ENCODE measurements at regions not wholly inside any gene's neighbourhood (a gene's known extent, or its start where the extent isn't known, plus 50 kb on each side); places are given as distances from the start of the nearest gene placed in this dataset.
"Not testable (repeated sequence)": the region's sequence is repeated elsewhere in the genome, so short reads cannot be mapped to it uniquely, and the experiment has no call there.

DNA sequence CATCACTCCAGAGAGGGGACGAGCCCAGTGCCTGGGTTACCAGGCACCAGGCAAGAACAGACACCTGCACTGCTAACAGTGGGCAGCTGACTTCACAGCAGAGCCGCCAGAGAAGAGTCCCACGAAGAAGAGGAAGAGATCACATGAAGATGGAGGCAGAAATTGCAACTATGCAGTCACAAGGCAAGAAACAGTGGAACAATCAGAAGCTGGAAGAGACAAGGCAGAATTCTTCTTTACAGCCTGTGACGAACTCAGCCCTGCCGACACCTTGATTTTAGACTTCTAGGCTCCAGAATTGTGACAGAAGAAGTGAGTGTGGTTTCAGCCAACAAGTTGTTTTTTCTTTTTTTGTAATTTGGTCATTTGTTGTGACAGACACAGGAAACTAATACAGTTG lies 59.2 kb downstream of the IL12A start:
- H3K36me3 ChIP-seq (ENCODE audit: control insufficient read depth in 3 of 3, insufficient read depth in 2 of 3, low read depth in 1 of 3, low read length in 3 of 3): no peaks in the 10 kb centered on the region
- no peak overlapping the region for H3K27ac ChIP-seq (ENCODE audit: low read depth in 1 of 3, low read length in 2 of 3)
- no peak overlapping the region for H3K4me3 ChIP-seq (ENCODE audit: low read depth in 1 of 3, low read length in 3 of 3)
- no peaks in the 10 kb centered on the region for H3K27me3 ChIP-seq (ENCODE audit: control insufficient read depth in 3 of 3, insufficient read depth in 3 of 3, low read length in 3 of 3)
- no peak for DNase-seq
- H3K4me1 ChIP-seq (ENCODE audit: control insufficient read depth in 3 of 3, insufficient read depth in 2 of 3, low read depth in 1 of 3, low read length in 2 of 3): no peaks in the 10 kb centered on the region
- no peak for FAIRE-seq
- peaks cover 0 to 2% of the 10 kb centered on the region in 2 donors for H3K9me3 ChIP-seq (ENCODE audit: control insufficient read depth in 2 of 2, insufficient read depth in 1 of 2, low read depth in 1 of 2, low read length in 1 of 2)
- WGBS, 3 donors: 74 to 78% (median 75%) methylated on average over 5 of the region's 5 CpGs

DNA sequence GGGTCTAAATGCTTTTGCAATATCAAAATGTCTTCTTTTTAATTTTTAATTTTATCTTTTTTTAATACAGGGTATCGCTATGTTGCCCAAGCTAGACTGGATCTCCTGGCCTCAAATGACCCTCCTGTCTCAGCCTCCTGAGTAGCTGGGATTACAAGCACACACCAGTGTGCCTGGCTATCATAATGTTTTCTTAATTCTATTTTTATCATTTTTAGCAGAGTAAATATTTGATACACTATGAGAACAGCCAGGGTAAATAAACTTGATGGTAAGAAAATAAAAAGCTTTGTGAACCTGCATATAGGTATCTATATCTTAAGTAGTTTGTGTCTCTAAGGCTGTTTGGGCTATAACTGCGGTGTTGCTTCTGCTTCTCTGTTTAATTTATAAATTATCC lies 60.4 kb downstream of the IL12A start:
- Histone ChIP-seq H3K9me3 (ENCODE audit: control insufficient read depth in 2 of 2, insufficient read depth in 1 of 2, low read depth in 1 of 2, low read length in 1 of 2) (no peaks in the 10 kb centered on the region), H3K4me3 (ENCODE audit: low read depth in 1 of 3, low read length in 3 of 3) (no peak overlapping the region), H3K27me3 (ENCODE audit: control insufficient read depth in 3 of 3, insufficient read depth in 3 of 3, low read length in 3 of 3) (no peaks in the 10 kb centered on the region), H3K4me1 (ENCODE audit: control insufficient read depth in 3 of 3, insufficient read depth in 2 of 3, low read depth in 1 of 3, low read length in 2 of 3) (no peaks in the 10 kb centered on the region), H3K36me3 (ENCODE audit: control insufficient read depth in 3 of 3, insufficient read depth in 2 of 3, low read depth in 1 of 3, low read length in 3 of 3) (no peaks in the 10 kb centered on the region), H3K27ac (ENCODE audit: low read depth in 1 of 3, low read length in 2 of 3) (no peak overlapping the region)
- DNase-seq (no peak), FAIRE-seq (no peak)
- WGBS, 3 donors: 91 to 96% (median 91%) methylated on average over 2 of the region's 2 CpGs

DNA sequence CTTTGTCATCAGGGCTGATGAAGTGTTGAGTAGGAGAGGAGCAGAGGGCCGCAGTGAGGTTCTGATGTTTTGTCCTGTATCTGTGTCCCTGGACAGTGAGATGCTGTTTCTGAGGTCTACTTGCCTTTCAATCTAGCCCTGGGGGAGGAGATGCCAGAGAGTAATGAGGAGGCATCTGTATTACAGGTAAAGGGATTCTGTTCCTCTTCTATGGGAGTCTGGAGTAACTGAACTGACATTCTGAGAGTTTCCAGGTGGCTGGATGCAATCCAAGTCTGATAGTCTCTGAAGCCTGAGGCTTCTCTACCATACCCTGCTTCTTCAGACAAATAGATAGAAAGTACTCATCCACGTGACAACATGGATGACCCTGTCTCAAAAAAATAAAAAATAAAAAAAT lies 60.9 kb downstream of the IL12A start:
- no peaks in the 10 kb centered on the region for H3K9me3 ChIP-seq (ENCODE audit: control insufficient read depth in 2 of 2, insufficient read depth in 1 of 2, low read depth in 1 of 2, low read length in 1 of 2)
- no peak for FAIRE-seq
- H3K27me3 ChIP-seq (ENCODE audit: control insufficient read depth in 3 of 3, insufficient read depth in 3 of 3, low read length in 3 of 3): no peaks in the 10 kb centered on the region
- WGBS, 3 donors: 72 to 85% (median 74%) methylated on average over 2 of the region's 2 CpGs
- H3K36me3 ChIP-seq (ENCODE audit: control insufficient read depth in 3 of 3, insufficient read depth in 2 of 3, low read depth in 1 of 3, low read length in 3 of 3): no peaks in the 10 kb centered on the region
- H3K4me3 ChIP-seq (ENCODE audit: low read depth in 1 of 3, low read length in 3 of 3): no peak overlapping the region
- DNase-seq: no peak
- H3K4me1 ChIP-seq (ENCODE audit: control insufficient read depth in 3 of 3, insufficient read depth in 2 of 3, low read depth in 1 of 3, low read length in 2 of 3): no peaks in the 10 kb centered on the region
- no peak overlapping the region for H3K27ac ChIP-seq (ENCODE audit: low read depth in 1 of 3, low read length in 2 of 3)

DNA sequence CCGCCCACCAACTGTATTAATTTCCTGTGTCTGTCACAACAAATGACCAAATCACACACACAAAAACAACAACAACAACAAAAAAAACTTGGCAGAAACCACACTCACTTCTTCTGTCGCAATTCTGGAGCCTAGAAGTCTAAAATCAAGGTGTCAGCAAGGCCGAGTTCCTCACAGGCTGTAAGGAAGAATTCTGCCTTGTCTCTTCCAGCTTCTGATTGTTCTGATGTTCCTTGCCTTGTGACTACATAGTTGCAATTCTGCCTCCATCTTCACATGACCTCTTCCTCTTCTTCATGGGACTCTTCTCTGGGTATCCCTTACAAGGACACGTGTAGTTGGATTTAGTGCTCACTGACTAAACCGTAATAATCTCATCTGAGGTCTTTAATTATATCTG lies 61.4 kb downstream of the IL12A start:
- Histone ChIP-seq H3K4me1 (ENCODE audit: control insufficient read depth in 3 of 3, insufficient read depth in 2 of 3, low read depth in 1 of 3, low read length in 2 of 3) (no peaks in the 10 kb centered on the region), H3K9me3 (ENCODE audit: control insufficient read depth in 2 of 2, insufficient read depth in 1 of 2, low read depth in 1 of 2, low read length in 1 of 2) (no peaks in the 10 kb centered on the region), H3K4me3 (ENCODE audit: low read depth in 1 of 3, low read length in 3 of 3) (no peak overlapping the region), H3K27me3 (ENCODE audit: control insufficient read depth in 3 of 3, insufficient read depth in 3 of 3, low read length in 3 of 3) (no peaks in the 10 kb centered on the region), H3K27ac (ENCODE audit: low read depth in 1 of 3, low read length in 2 of 3) (no peak overlapping the region), H3K36me3 (ENCODE audit: control insufficient read depth in 3 of 3, insufficient read depth in 2 of 3, low read depth in 1 of 3, low read length in 3 of 3) (no peaks in the 10 kb centered on the region)
- DNase-seq (no peak), FAIRE-seq (no peak)
- 76 to 85% (median 82%) methylated on average over 5 of the region's 5 CpGs for WGBS, 3 donors

DNA sequence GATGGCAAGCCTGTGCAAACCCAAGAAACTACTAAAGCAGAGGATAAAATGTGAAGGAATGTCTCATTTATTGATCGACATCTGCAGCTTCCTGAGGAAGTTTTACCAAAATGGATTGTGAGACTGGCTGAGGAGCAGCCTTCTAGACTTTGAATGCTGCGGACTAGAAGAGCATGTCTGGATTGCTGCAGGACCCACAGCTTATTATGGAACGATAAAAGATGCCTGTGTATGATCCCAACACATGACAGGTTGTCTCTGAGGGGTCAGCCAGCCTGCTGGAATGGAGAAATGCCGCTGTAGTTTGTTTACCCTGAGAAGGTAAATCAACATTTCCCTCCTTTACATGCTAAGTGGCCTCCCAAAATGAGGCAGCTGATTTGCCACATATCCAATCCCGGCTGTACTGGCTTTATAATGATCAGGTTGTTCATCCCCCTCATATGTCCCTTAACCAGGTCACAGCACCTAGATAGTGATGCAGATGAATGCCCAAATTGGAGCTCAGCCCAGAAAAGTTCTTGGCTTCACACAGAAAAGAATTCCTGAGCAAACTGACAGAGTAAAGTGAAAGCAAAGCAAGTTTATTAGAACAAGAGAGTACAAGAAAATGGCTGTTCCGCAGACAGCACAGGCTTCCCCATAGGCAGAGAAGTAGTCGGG lies 63.9 kb downstream of the IL12A start:
- H3K4me1 ChIP-seq (ENCODE audit: control insufficient read depth in 3 of 3, insufficient read depth in 2 of 3, low read depth in 1 of 3, low read length in 2 of 3): no peaks in the 10 kb centered on the region
- DNase-seq: no peak
- FAIRE-seq: no peak
- no peaks in the 10 kb centered on the region for H3K27me3 ChIP-seq (ENCODE audit: control insufficient read depth in 3 of 3, insufficient read depth in 3 of 3, low read length in 3 of 3)
- no peaks in the 10 kb centered on the region for H3K9me3 ChIP-seq (ENCODE audit: control insufficient read depth in 2 of 2, insufficient read depth in 1 of 2, low read depth in 1 of 2, low read length in 1 of 2)
- H3K27ac ChIP-seq (ENCODE audit: low read depth in 1 of 3, low read length in 2 of 3): no peak overlapping the region
- no peaks in the 10 kb centered on the region for H3K36me3 ChIP-seq (ENCODE audit: control insufficient read depth in 3 of 3, insufficient read depth in 2 of 3, low read depth in 1 of 3, low read length in 3 of 3)
- 73 to 79% (median 77%) methylated on average over 7 of the region's 7 CpGs for WGBS, 3 donors
- no peak overlapping the region for H3K4me3 ChIP-seq (ENCODE audit: low read depth in 1 of 3, low read length in 3 of 3)

DNA sequence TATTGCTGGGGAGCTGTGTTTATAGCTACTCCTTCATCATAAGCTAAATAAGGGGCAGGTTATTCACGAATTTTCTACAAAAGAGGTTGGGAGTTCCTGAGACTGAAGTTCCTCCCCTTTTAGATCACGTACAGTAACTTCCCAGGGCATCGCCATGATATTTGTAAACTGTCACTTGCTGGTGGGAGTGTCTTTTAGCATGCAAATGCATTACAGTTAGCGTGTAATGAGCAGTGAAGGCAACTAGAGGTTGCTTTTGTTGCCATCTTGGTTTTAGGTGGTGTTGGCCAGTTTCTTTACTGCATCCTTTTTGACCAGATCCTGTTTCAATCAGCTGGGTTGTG lies 64.4 kb downstream of the IL12A start:
- DNase-seq (no peak), FAIRE-seq (no peak)
- Histone ChIP-seq H3K4me1 (ENCODE audit: control insufficient read depth in 3 of 3, insufficient read depth in 2 of 3, low read depth in 1 of 3, low read length in 2 of 3) (no peaks in the 10 kb centered on the region), H3K36me3 (ENCODE audit: control insufficient read depth in 3 of 3, insufficient read depth in 2 of 3, low read depth in 1 of 3, low read length in 3 of 3) (no peaks in the 10 kb centered on the region), H3K27ac (ENCODE audit: low read depth in 1 of 3, low read length in 2 of 3) (no peak overlapping the region), H3K4me3 (ENCODE audit: low read depth in 1 of 3, low read length in 3 of 3) (no peak overlapping the region), H3K9me3 (ENCODE audit: control insufficient read depth in 2 of 2, insufficient read depth in 1 of 2, low read depth in 1 of 2, low read length in 1 of 2) (no peaks in the 10 kb centered on the region), H3K27me3 (ENCODE audit: control insufficient read depth in 3 of 3, insufficient read depth in 3 of 3, low read length in 3 of 3) (no peaks in the 10 kb centered on the region)
- WGBS, 3 donors: 67 to 78% (median 69%) methylated on average over 4 of the region's 4 CpGs

DNA sequence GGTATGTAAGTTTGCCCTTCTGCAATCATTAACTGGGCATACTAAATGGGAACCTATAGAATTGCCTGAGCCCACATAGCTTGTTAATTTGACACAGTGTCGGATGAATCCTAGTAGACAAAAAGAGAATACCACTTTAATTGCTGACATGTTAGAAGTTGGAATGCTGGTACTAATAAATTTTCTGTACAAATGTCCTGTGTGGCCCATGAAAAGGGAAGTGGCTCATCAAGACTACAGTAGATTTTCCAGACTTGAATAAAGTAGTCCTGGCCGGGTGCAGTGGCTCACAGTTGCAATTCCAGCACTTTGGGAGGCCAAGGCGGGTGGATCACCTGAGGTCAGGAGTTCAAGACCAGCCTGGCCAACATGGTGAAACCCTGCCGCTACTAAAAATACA lies 66.2 kb downstream of the IL12A start:
- not testable (repeated sequence) for H3K4me3 ChIP-seq (ENCODE audit: low read depth in 1 of 3, low read length in 3 of 3); H3K27ac ChIP-seq (ENCODE audit: low read depth in 1 of 3, low read length in 2 of 3); H3K36me3 ChIP-seq (ENCODE audit: control insufficient read depth in 3 of 3, insufficient read depth in 2 of 3, low read depth in 1 of 3, low read length in 3 of 3); FAIRE-seq; H3K9me3 ChIP-seq (ENCODE audit: control insufficient read depth in 2 of 2, insufficient read depth in 1 of 2, low read depth in 1 of 2, low read length in 1 of 2); DNase-seq; H3K4me1 ChIP-seq (ENCODE audit: control insufficient read depth in 3 of 3, insufficient read depth in 2 of 3, low read depth in 1 of 3, low read length in 2 of 3); H3K27me3 ChIP-seq (ENCODE audit: control insufficient read depth in 3 of 3, insufficient read depth in 3 of 3, low read length in 3 of 3)
- WGBS, 3 donors: 83 to 88% (median 86%) methylated on average over 4 of the region's 4 CpGs

DNA sequence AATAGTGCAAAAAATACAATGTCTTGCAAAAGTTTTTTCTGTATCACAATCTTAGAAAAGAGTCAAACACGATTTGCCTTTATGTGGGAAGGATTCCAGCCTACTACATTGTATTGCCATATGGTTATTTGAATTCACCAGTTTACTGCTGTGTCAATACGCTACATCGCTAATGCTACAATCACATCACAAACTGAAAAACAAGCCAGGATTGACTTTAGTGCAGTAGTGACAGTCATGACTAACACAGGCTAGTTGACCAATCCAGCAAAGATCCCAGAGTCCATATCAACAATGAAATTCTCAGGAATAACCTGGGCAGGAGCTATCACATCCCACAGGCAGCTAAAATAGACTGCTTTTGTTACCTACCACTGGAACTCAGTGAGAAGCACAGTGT lies 67.0 kb downstream of the IL12A start:
- peaks cover 0 to 3% (median 0%) of the 10 kb centered on the region in 3 donors for H3K27me3 ChIP-seq (ENCODE audit: control insufficient read depth in 3 of 3, insufficient read depth in 3 of 3, low read length in 3 of 3)
- H3K4me1 ChIP-seq (ENCODE audit: control insufficient read depth in 3 of 3, insufficient read depth in 2 of 3, low read depth in 1 of 3, low read length in 2 of 3): no peaks in the 10 kb centered on the region
- no peaks in the 10 kb centered on the region for H3K36me3 ChIP-seq (ENCODE audit: control insufficient read depth in 3 of 3, insufficient read depth in 2 of 3, low read depth in 1 of 3, low read length in 3 of 3)
- FAIRE-seq (no peak), DNase-seq (no peak)
- H3K9me3 ChIP-seq (ENCODE audit: control insufficient read depth in 2 of 2, insufficient read depth in 1 of 2, low read depth in 1 of 2, low read length in 1 of 2): no peaks in the 10 kb centered on the region
- H3K27ac ChIP-seq (ENCODE audit: low read depth in 1 of 3, low read length in 2 of 3): no peak overlapping the region
- no peak overlapping the region for H3K4me3 ChIP-seq (ENCODE audit: low read depth in 1 of 3, low read length in 3 of 3)
- 76 to 89% (median 88%) methylated on average over 3 of the region's 3 CpGs for whole genome bisulfite sequencing, 3 donors

DNA sequence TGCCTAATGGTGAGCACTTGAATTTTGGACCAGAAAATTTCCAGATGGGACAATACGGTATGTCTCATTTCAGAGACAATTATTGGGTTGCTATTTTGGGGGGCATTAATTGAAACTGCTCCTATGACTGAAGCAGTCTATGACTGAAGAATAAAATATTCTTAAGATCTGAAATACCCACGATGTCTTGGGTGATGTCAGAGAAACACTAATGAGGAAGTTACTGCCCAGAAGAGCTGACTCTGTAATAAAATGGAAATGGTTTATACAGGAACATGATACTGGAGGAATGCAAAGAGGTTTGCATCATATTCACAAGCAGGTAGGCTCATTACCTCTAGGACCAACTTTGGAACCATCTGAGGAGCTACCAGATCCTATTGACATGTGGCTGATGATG lies 68.7 kb downstream of the IL12A start:
- no peak for DNase-seq
- no peak overlapping the region for H3K4me3 ChIP-seq (ENCODE audit: low read depth in 1 of 3, low read length in 3 of 3)
- no peak for FAIRE-seq
- WGBS, 3 donors: 59 to 75% (median 69%) methylated on average over 2 of the region's 2 CpGs
- peaks cover 0 to 3% (median 0%) of the 10 kb centered on the region in 3 donors for H3K27me3 ChIP-seq (ENCODE audit: control insufficient read depth in 3 of 3, insufficient read depth in 3 of 3, low read length in 3 of 3)
- H3K36me3 ChIP-seq (ENCODE audit: control insufficient read depth in 3 of 3, insufficient read depth in 2 of 3, low read depth in 1 of 3, low read length in 3 of 3): no peaks in the 10 kb centered on the region
- no peaks in the 10 kb centered on the region for H3K4me1 ChIP-seq (ENCODE audit: control insufficient read depth in 3 of 3, insufficient read depth in 2 of 3, low read depth in 1 of 3, low read length in 2 of 3)
- H3K9me3 ChIP-seq (ENCODE audit: control insufficient read depth in 2 of 2, insufficient read depth in 1 of 2, low read depth in 1 of 2, low read length in 1 of 2): no peaks in the 10 kb centered on the region
- H3K27ac ChIP-seq (ENCODE audit: low read depth in 1 of 3, low read length in 2 of 3): no peak overlapping the region

Measured in small intestine (tissue), 7 donors.